ENCODE measurements at regions not wholly inside any gene's neighbourhood (a gene's known extent, or its start where the extent isn't known, plus 50 kb on each side); places are given as distances from the start of the nearest gene placed in this dataset.

GRCh38 chr17:73724341-73724740 is 80.1 kb upstream of the SDK2 start:
- WGBS, 2 donors: 72 to 77% methylated on average over 5 of the region's 5 CpGs
- H3K36me3 ChIP-seq (replicated peaks in 1 of 2; ENCODE audit: insufficient read depth in 1 of 2, low read depth in 2 of 2): no peaks in the 10 kb centered on the region
- no peak for ATAC-seq

DNA sequence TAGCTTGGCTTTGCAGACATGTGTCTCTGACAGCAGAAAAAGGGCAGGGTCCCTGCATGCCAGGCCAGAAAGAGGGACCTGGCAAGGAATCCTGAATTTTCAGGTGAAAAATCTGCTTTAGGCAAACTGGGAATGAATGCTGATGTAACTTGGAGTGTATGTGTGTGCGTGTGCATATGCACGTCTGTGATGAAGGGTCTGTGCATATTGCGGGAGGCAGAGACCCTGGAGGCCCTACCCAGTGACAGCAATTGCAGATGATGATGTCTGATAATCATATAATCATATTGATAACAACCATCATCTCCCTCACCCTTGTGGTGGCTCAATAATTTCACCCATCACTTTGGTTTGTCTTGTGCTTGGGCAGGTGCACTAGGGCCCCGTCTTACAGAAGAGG is 80.7 kb upstream of the SDK2 start:
- DNase-seq (no peak), ATAC-seq (no peak)
- no peaks in the 10 kb centered on the region for H3K9me3 ChIP-seq
- no peak overlapping the region for H3K27ac ChIP-seq
- WGBS, 2 donors: 63 to 70% methylated on average over 4 of the region's 4 CpGs
- H3K4me1 ChIP-seq: no peaks in the 10 kb centered on the region
- intact Hi-C loops (cut with DNase I): no loop called here
- TF ChIP-seq POLR2A (IDR thresholded peaks at IDR 0.05): no peak
- no peak for TF ChIP-seq CTCF (IDR thresholded peaks at IDR 0.05)
- no peaks in the 10 kb centered on the region for H3K27me3 ChIP-seq
- no peak overlapping the region for H3K4me3 ChIP-seq
- no peaks in the 10 kb centered on the region for H3K36me3 ChIP-seq (replicated peaks in 1 of 2; ENCODE audit: insufficient read depth in 1 of 2, low read depth in 2 of 2)

More at GRCh38 chr17:73724341-73724740, 80.1 kb upstream of the SDK2 start:
- Histone ChIP-seq H3K27ac (no peak overlapping the region), H3K4me3 (no peak overlapping the region), H3K9me3 (no peaks in the 10 kb centered on the region), H3K4me1 (no peaks in the 10 kb centered on the region), H3K27me3 (no peaks in the 10 kb centered on the region)
- DNase-seq: no peak
- intact Hi-C loops (cut with DNase I): no loop called here
- TF ChIP-seq CTCF (IDR thresholded peaks at IDR 0.05): no peak
- TF ChIP-seq POLR2A (IDR thresholded peaks at IDR 0.05): no peak

DNA sequence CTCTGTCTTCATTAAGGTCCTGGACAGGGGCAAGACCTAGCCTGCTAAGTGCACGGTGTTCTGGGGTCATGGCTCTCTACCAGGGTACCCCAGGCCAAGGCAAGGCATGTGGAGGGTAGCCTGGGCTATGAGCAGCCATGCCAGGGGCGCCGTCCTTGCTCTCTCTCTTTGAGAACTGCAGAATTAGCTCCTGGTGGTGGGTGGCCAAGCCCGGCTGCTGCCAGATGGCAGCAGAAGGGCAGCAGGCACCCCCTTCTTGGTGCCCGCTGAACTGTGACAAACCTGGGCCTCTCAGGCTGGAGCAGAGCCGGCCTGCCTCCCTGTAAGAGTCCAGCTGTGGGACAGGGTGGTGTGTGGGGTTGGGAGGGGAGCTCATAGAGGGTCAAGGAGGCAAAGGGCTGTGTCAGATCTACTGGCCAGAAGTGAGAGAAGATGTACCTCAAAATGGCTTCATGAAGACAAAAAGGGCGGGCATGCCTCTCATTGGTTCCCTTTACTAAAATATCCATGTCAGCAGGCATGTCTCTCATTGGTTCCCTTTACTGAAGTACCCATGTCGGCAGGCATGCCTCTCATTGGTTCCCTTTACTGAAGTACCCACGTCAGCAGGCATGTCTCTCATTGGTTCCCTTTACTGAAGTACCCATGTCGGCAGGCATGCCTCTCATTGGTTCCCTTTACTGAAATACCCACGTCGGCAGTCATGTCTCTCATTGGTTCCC is 81.7 kb upstream of the SDK2 start:
- no peaks in the 10 kb centered on the region for H3K27me3 ChIP-seq
- TF ChIP-seq POLR2A (IDR thresholded peaks at IDR 0.05) (no peak), CTCF (IDR thresholded peaks at IDR 0.05) (no peak)
- H3K4me1 ChIP-seq: no peaks in the 10 kb centered on the region
- ATAC-seq (no peak), DNase-seq (no peak)
- H3K9me3 ChIP-seq: peaks cover 0 to 2% (median 0%) of the 10 kb centered on the region in 3 donors
- intact Hi-C loops (cut with DNase I): no loop called here
- no peak overlapping the region for H3K4me3 ChIP-seq
- no peaks in the 10 kb centered on the region for H3K36me3 ChIP-seq (replicated peaks in 1 of 2; ENCODE audit: insufficient read depth in 1 of 2, low read depth in 2 of 2)
- WGBS, 2 donors: 62 to 77% methylated on average over 9 to 10 of the region's 12 CpGs
- no peak overlapping the region for H3K27ac ChIP-seq

DNA sequence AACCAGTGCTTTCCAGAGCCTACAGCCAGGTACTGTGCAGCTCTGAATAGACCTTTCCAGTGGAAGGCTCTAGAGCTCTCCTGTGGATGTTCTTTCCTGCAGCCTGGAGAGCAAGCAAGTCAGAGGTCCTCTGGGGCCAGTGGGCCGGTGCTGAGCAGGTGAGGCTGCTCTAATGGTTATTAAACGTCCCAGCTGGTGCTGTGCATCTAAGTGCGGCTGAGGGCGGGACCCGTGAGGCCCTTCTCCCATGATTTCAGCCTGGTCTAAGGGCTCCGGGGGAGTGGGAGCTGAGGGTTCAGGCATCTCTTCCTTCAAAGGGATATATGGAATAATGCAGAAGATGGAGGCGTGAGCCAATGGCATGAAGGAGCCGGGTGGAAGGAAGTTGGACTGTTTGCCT is 83.7 kb upstream of the SDK2 start:
- Histone ChIP-seq H3K4me3 (no peak overlapping the region), H3K27ac (no peak overlapping the region), H3K27me3 (no peaks in the 10 kb centered on the region), H3K4me1 (no peaks in the 10 kb centered on the region), H3K9me3 (peaks cover 0 to 6% (median 0%) of the 10 kb centered on the region in 3 donors), H3K36me3 (replicated peaks in 1 of 2; ENCODE audit: insufficient read depth in 1 of 2, low read depth in 2 of 2) (no peaks in the 10 kb centered on the region)
- DNase-seq: no peak
- TF ChIP-seq POLR2A (IDR thresholded peaks at IDR 0.05): no peak
- WGBS, 2 donors: 60 to 68% methylated on average over 4 to 8 of the region's 8 CpGs
- intact Hi-C loops (cut with DNase I): no loop called here
- no peak for ATAC-seq

GRCh38 chr17:73729101-73729500 is 84.9 kb upstream of the SDK2 start:
- WGBS, 2 donors: 74 to 77% methylated on average over 6 of the region's 6 CpGs
- no peak for DNase-seq
- TF ChIP-seq POLR2A (IDR thresholded peaks at IDR 0.05) (no peak), CTCF (IDR thresholded peaks at IDR 0.05) (no peak)
- H3K4me3 ChIP-seq: no peak overlapping the region
- H3K27ac ChIP-seq: no peak overlapping the region
- H3K9me3 ChIP-seq: peaks cover 0 to 6% (median 0%) of the 10 kb centered on the region in 3 donors
- H3K27me3 ChIP-seq: no peaks in the 10 kb centered on the region
- intact Hi-C loops (cut with DNase I): no loop called here
- H3K36me3 ChIP-seq (replicated peaks in 1 of 2; ENCODE audit: insufficient read depth in 1 of 2, low read depth in 2 of 2): no peaks in the 10 kb centered on the region
- no peak for ATAC-seq
- no peaks in the 10 kb centered on the region for H3K4me1 ChIP-seq

Data from body of pancreas (tissue), 4 donors.